Activated CD4-positive, alpha-beta T cell treated with anti-CD3 and anti-CD28 coated beads for 36 hours (primary cell): ENCODE measurements at regions not wholly inside any gene's neighbourhood (a gene's known extent, or its start where the extent isn't known, plus 50 kb on each side); places are given as distances from the start of the nearest gene placed in this dataset.

ENCODE experiments used
- ATAC-seq: fragments of 200-7000 bp; cut with Tn5 transposase; one replicate; pipeline ENCODE4 v1.10.0; 2021; ENCODE audit warnings: mild to moderate bottlenecking, moderate library complexity
- CTCF ChIA-PET: fragments of 350-600 bp; sonication (Branson Sonifier 250); formaldehyde crosslinking; loops from one replicate; lab custom pipeline; 2021; ENCODE audit warnings: antibody characterized with exemption; lab: Charles Lee
- POLR2A ChIA-PET: fragments of 350-600 bp; sonication (Branson Sonifier 250); formaldehyde crosslinking; loops from one replicate; lab custom pipeline; 2021; ENCODE audit warnings: antibody characterized with exemption, inconsistent platforms; lab: Charles Lee
- DNase-seq: peaks from one replicate; pipeline ENCODE4 v3.0.0-alpha.2; 2020
- H3K27ac Mint-ChIP-seq: one replicate; pipeline ENCODE4 v1.8.0; 2021; ENCODE audit warnings: mixed read lengths
- H3K27me3 Mint-ChIP-seq: one replicate; pipeline ENCODE4 v1.8.0; 2021; ENCODE audit warnings: mixed read lengths
- H3K36me3 Mint-ChIP-seq: one replicate; pipeline ENCODE4 v1.8.0; 2021; ENCODE audit warnings: low read depth, mixed read lengths
- H3K4me1 Mint-ChIP-seq: one replicate; pipeline ENCODE4 v1.8.0; 2021; ENCODE audit warnings: mixed read lengths
- H3K4me3 Mint-ChIP-seq: one replicate; pipeline ENCODE4 v1.8.0; 2021; ENCODE audit warnings: mild to moderate bottlenecking, moderate library complexity, mixed read lengths
- H3K9me3 Mint-ChIP-seq: one replicate; pipeline ENCODE4 v1.8.0; 2021; ENCODE audit warnings: low read depth, mixed read lengths
- intact Hi-C, 2 experiments: fragments of 100-400 bp; cut with DNase I in 1 of 2; cut with micrococcal nuclease in 1 of 2; formaldehyde crosslinking; loops; one replicate each; pipeline versions ENCODE4 v1.14.2 to v1.15.1; 2022 to 2024; cut with DNase I, micrococcal nuclease

DNA sequence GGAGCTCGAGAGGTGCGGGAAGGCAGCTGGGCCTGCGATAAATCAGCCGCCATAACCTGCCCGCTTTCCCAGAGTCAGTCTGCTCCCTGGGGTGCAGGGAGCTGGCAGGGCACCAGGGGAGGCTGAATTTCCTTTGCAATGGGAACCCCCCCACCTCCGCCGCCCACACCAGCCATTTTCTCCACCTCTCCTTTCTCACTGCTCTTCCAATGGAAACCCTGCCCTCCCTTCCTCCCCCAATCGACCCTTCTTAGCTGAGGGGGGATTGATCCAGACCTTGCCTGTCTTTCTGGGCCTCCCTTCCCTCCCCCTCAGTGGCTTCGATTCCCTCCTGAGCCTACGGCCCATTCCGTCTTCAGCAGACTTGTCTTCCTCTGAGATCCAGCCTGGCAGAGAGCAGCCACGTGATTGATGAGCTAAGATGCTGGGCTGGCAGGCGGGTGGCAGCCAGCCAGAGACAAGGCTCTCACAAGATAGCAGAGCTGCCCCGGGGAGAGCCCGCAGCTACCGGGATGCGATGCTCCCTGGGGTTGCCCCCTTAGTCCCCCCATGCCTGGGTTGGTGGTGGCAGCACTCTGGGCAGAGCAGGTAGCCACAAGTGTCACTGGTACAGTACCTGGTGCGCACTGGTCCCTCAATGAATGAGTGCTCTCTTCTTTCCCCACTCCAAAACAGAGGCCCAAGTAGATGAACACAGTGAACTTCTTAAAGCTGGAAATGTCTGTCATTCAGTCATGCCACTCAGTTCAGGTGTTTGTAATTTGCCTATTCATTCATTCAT is 53.7 kb upstream of the FABP6 start:
- H3K27ac Mint-ChIP-seq: no peak overlapping the region
- no peak overlapping the region for H3K4me3 Mint-ChIP-seq
- ATAC-seq: no peak
- no peaks in the 10 kb centered on the region for H3K27me3 Mint-ChIP-seq
- DNase-seq: no peak
- CTCF ChIA-PET: interaction anchor here (0.6 to 1.2 kb wide), 4 partner anchors 11 to 170 kb away, joined by 3 to 6 read pairs (median 4); no protein-coding TSS in a partner anchor
- intact Hi-C loops: no loop called here
- POLR2A ChIA-PET: interaction anchor here (0.6 to 0.9 kb wide), 2 partner anchors 12 to 14 kb away, joined by 3 read pairs; no protein-coding TSS in a partner anchor
- H3K9me3 Mint-ChIP-seq: no peaks in the 10 kb centered on the region
- H3K36me3 Mint-ChIP-seq: no peaks in the 10 kb centered on the region
- no peaks in the 10 kb centered on the region for H3K4me1 Mint-ChIP-seq

DNA sequence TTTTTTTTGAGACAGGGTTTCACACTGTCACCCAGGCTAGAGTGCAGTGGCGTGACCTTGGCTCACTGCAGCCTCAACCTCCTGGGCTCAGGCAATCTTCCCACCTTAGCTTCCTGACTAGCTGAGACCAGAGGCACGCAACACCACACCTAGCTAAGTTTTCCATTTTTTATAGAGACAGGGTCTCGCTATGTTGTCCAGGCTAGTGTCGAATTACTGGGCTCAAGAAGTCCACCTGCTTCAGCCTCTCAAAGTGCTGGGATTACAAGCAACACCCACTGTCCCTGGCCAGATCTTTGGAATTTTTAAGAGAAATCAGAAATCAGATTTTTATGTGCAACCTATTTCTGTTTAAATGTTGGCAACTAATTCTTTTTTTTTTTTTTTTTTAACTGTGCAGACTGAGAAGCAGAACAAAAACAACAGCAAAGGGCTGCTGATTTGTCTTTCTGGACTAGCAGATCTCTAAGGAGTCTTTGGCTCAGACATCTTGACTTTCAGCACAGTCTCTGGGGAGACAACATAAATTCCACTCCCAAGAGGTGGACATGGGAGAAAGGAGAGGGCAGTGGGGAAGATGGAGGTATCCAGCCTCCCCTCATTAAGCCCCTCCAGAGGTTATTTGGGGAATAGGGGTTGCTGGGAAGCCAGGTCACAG is 54.4 kb upstream of the FABP6 start:
- ChIA-PET CTCF (interaction anchor here (0.6 kb wide), 1 partner anchor 107 kb away, joined by 6 read pairs; no protein-coding TSS in a partner anchor), POLR2A (no interaction called here)
- intact Hi-C loops: no loop called here
- Mint-ChIP-seq H3K9me3 (no peaks in the 10 kb centered on the region), H3K4me3 (no peak overlapping the region), H3K36me3 (no peaks in the 10 kb centered on the region), H3K4me1 (no peaks in the 10 kb centered on the region), H3K27me3 (no peaks in the 10 kb centered on the region), H3K27ac (no peak overlapping the region)
- no peak for ATAC-seq
- DNase-seq: no peak

DNA sequence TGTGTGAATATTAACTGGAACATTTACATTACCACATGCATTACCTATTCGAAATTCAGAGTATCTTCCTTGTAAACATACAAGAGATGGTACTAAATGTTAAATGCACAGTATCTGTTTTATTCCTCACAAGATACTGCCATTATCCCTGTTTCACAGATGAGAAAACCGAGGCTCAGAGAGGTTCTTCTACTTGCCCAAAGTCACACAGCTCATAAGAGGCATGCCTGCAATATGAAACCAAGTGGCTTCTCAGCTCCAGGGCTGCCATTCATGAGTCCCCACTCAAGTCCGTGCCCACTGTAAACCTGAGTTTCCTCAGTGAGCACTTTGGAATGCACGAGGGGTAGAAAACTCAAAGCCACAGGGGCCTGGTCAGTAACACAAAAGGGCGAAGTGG is 55.0 kb upstream of the FABP6 start:
- Mint-ChIP-seq H3K27me3 (no peaks in the 10 kb centered on the region), H3K9me3 (no peaks in the 10 kb centered on the region), H3K27ac (no peak overlapping the region), H3K36me3 (no peaks in the 10 kb centered on the region), H3K4me3 (no peak overlapping the region), H3K4me1 (no peaks in the 10 kb centered on the region)
- POLR2A ChIA-PET: no interaction called here
- DNase-seq (no peak), ATAC-seq (no peak)
- intact Hi-C loops: no loop called here
- CTCF ChIA-PET: no interaction called here

DNA sequence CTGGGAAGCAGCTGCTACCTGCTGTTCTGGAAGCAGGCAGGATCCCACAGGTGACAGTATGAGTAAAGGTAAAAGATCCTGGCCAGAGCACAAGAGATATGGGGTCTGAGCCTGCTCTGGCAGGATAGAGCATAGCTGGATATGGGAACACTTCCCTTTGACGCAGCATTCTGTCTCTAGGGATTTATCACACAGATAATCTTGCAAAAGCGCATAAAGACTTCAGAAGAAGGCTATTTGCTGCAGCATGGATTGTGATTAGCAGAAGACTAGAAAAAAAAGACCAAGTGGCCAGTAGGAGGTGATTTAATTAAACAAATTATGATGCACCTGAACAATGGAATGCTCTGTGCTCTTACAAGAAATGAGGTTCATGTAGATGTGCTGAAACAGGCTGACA is 52.4 kb upstream of the PWWP2A start:
- ATAC-seq (no peak), DNase-seq (no peak)
- no peaks in the 10 kb centered on the region for H3K4me1 Mint-ChIP-seq
- H3K27me3 Mint-ChIP-seq: peaks cover 3% of the 10 kb centered on the region
- ChIA-PET POLR2A (no interaction called here), CTCF (interaction anchor here (0.7 kb wide), 1 partner anchor 466 kb away, joined by 3 read pairs; no protein-coding TSS in a partner anchor)
- no peak overlapping the region for H3K4me3 Mint-ChIP-seq
- H3K27ac Mint-ChIP-seq: no peak overlapping the region
- intact Hi-C loops: no loop called here
- H3K9me3 Mint-ChIP-seq: no peaks in the 10 kb centered on the region
- no peaks in the 10 kb centered on the region for H3K36me3 Mint-ChIP-seq

DNA sequence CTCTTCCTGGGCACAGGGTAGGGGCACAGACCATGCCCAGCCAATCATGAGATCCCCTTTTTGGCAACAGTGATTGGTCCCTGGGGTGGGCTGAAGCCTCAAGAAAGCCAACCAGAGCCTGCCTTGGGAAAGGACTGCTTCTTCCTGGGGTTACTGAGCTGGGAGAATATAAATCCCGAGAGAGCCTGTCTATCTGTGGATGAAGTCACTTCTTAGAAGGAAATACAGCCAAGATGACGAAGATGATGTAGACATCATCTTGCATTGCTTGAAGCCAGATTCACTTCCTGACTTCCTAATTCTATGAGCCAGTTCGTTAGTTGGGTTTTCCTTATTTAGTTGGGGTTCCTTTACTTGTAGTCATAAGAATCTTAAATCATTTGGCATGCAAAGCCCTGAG is 50.1 kb upstream of the PWWP2A start:
- Mint-ChIP-seq H3K27me3 (peaks cover 3% of the 10 kb centered on the region), H3K9me3 (no peaks in the 10 kb centered on the region), H3K4me1 (no peaks in the 10 kb centered on the region), H3K4me3 (no peak overlapping the region), H3K27ac (no peak overlapping the region), H3K36me3 (no peaks in the 10 kb centered on the region)
- POLR2A ChIA-PET: no interaction called here
- DNase-seq (no peak), ATAC-seq (no peak)
- CTCF ChIA-PET: no interaction called here
- intact Hi-C loops: no loop called here
